AG04450 (cell line): ENCODE measurements at regions not wholly inside any gene's neighbourhood (a gene's known extent, or its start where the extent isn't known, plus 50 kb on each side); places are given as distances from the start of the nearest gene placed in this dataset.

Source experiments
- CTCF ChIA-PET: fragments of 300-600, 350-600 bp; formaldehyde crosslinking; extraction: SDS; loops from one replicate; lab custom pipeline; 2022; ENCODE audit warnings: antibody characterized with exemption, inconsistent platforms; lab: Charles Lee
- POLR2A ChIA-PET: fragments of 350-600 bp; formaldehyde crosslinking; extraction: SDS; loops from one replicate; lab custom pipeline; 2021; ENCODE audit warnings: antibody characterized with exemption, inconsistent platforms; lab: Yijun Ruan, JAX
- DNase-seq: peaks from one replicate; pipeline ENCODE4 v3.0.0-alpha.2; 2011; ENCODE audit warnings: low read depth, low spot score
- H3K27ac ChIP-seq: one replicate; pipeline ENCODE4 v1.5.1; 2012; ENCODE audit warnings: low read depth, low read length, control low read depth
- H3K27me3 ChIP-seq: one replicate; pipeline ENCODE4 v1.6.0; 2012; ENCODE audit warnings: low read length; ENCODE audit not compliant: control insufficient read depth, insufficient read depth
- H3K4me3 ChIP-seq: 2 replicates; pipeline ENCODE4 v1.5.1; 2011; ENCODE audit warnings: mild to moderate bottlenecking, low read depth, low read length, control low read depth
- H3K9me3 ChIP-seq: 2 replicates; pipeline ENCODE4 v1.5.1; 2012; ENCODE audit warnings: low read length; ENCODE audit not compliant: control insufficient read depth, insufficient read depth
- TF ChIP-seq, protein P1 (sequence below): IDR thresholded peaks from 2 replicates; pipeline ENCODE4 v1.5.1; 2011; ENCODE audit warnings: low read depth, low read length, control low read depth, inconsistent platforms

- CTCF ChIA-PET: no interaction called here
- POLR2A ChIA-PET: no interaction called here
- no peak overlapping the region for H3K27ac ChIP-seq
These were observed 206.5 kb upstream of the OPRM1 start for GRCh38 chr6:153832543-153832942.

DNA sequence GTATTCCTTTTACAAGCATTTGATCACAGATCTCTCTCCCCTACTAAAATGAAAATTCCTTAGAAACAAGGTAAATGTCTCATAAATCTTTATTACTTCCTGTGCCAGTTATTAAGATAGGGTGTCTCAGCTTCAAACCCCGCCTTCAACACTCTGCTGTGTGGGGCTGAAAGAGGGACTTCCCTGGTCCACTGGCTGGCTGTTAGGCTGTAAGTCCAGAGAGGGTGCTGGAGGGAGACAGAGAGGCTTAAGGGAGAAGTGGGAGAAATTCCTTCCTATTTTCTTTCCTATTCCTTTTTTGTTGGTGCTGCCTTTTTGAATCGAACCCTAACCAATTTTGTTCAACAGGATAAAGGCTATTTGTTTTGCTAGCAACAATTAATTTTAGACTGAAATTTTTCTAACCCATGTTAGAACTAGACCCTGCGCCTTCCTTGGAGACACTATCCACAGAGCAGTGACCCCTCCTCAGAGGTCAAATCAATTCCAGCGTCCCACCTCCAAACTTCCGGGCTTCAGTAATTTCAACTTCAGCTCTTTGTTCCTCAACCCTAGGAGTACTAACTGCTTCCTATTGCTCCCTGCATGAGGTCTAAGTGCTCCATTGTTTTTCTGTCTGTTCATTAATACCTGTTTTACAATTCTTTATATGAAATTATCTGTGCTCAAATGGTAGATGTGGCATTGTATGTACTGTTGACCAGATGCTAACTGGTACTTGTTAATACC, 207.5 kb upstream of the OPRM1 start:
- Histone ChIP-seq H3K27ac (no peak overlapping the region), H3K4me3 (no peak overlapping the region), H3K9me3 (peaks cover 4% of the 10 kb centered on the region), H3K27me3 (no peaks in the 10 kb centered on the region)
- no peak for DNase-seq
- ChIA-PET POLR2A (no interaction called here), CTCF (no interaction called here)
- TF ChIP-seq, protein P1, sequence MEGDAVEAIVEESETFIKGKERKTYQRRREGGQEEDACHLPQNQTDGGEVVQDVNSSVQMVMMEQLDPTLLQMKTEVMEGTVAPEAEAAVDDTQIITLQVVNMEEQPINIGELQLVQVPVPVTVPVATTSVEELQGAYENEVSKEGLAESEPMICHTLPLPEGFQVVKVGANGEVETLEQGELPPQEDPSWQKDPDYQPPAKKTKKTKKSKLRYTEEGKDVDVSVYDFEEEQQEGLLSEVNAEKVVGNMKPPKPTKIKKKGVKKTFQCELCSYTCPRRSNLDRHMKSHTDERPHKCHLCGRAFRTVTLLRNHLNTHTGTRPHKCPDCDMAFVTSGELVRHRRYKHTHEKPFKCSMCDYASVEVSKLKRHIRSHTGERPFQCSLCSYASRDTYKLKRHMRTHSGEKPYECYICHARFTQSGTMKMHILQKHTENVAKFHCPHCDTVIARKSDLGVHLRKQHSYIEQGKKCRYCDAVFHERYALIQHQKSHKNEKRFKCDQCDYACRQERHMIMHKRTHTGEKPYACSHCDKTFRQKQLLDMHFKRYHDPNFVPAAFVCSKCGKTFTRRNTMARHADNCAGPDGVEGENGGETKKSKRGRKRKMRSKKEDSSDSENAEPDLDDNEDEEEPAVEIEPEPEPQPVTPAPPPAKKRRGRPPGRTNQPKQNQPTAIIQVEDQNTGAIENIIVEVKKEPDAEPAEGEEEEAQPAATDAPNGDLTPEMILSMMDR: no peak

More at GRCh38 chr6:153832543-153832942, 206.5 kb upstream of the OPRM1 start:
- Histone ChIP-seq H3K9me3 (peaks cover 6% of the 10 kb centered on the region), H3K27me3 (no peaks in the 10 kb centered on the region), H3K4me3 (no peak overlapping the region)
- TF ChIP-seq, protein P1: no peak
- DNase-seq: no peak

DNA sequence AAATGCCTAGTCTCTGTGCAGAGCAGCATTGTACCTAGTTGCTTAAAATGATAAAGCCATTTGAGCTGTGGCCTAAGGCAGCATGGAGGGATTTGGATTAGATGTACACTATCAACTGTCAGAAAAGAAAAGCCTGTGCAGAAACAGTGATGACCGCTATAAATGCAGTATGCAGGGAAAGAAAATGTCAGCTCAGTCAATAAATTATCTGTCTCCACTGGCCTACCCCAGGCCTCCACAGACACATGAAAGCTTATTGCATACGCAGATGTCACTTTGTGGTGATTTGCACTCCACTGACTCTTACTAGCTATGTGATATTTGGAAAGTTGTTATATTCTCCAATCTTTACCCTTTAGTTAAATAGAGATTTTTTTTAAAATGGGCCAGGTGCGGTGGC, 221.9 kb upstream of the OPRM1 start:
- ChIA-PET CTCF (no interaction called here), POLR2A (no interaction called here)
- H3K27me3 ChIP-seq: no peaks in the 10 kb centered on the region
- no peak overlapping the region for H3K27ac ChIP-seq
- no peak for DNase-seq
- H3K9me3 ChIP-seq: peaks cover 18% of the 10 kb centered on the region; the same call in 1 of the 2 replicates
- H3K4me3 ChIP-seq: no peak overlapping the region
- TF ChIP-seq, protein P1: no peak

DNA sequence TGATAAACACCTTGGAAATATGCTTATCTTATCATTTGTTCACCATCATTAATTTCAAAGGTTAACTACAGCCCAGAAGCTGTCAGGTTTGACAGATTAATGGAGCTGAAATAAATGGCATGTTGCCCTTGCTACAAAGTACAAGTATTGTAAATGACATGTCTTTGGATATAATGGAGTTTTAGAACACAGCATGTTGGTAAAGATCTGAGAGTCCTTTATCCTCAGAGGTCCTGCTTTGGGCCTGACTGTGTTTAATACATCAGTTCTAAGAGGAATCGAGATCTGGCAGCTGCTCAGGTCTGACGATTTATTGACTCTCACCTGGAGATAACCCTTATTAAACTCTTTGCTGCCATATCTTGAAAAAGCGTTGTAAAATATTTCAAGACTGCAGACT, 222.7 kb upstream of the OPRM1 start:
- H3K27ac ChIP-seq: no peak overlapping the region
- ChIA-PET CTCF (no interaction called here), POLR2A (no interaction called here)
- DNase-seq: no peak
- TF ChIP-seq, protein P1: no peak
- no peak overlapping the region for H3K4me3 ChIP-seq
- H3K27me3 ChIP-seq: no peaks in the 10 kb centered on the region
- H3K9me3 ChIP-seq: peaks cover 18% of the 10 kb centered on the region; the same call in 1 of the 2 replicates

GRCh38 chr6:153814136-153814535, 224.9 kb upstream of the OPRM1 start:
- Histone ChIP-seq H3K9me3 (peaks cover 18% of the 10 kb centered on the region; the same call in 1 of the 2 replicates), H3K4me3 (no peak overlapping the region), H3K27me3 (no peaks in the 10 kb centered on the region), H3K27ac (no peak overlapping the region)
- CTCF ChIA-PET: no interaction called here
- TF ChIP-seq, protein P1: no peak
- DNase-seq: no peak
- POLR2A ChIA-PET: no interaction called here
